Left ventricle myocardium inferior (tissue), 1 donor: ENCODE measurements at regions not wholly inside any gene's neighbourhood (a gene's known extent, or its start where the extent isn't known, plus 50 kb on each side); places are given as distances from the start of the nearest gene placed in this dataset.
A peak's percentile ranks its signal among the peaks of the same experiment; 100 is the strongest.

Experiments used
- DNase-seq: peaks from one replicate; pipeline ENCODE4 v3.0.0-alpha.2; 2020
- H3K27ac ChIP-seq: fragments of 200-600 bp; replicated peaks from 2 replicates; pipeline ENCODE4 v1.8.0; 2021
- H3K27me3 ChIP-seq: fragments of 200-600 bp; 2 replicates; pipeline ENCODE4 v1.8.0; 2021; ENCODE audit warnings: low read depth
- H3K36me3 ChIP-seq: fragments of 200-600 bp; 2 replicates; pipeline ENCODE4 v1.8.0; 2021
- H3K4me1 ChIP-seq: fragments of 200-600 bp; 2 replicates; pipeline ENCODE4 v1.8.0; 2021
- H3K4me3 ChIP-seq: fragments of 200-600 bp; 2 replicates; pipeline ENCODE4 v1.8.0; 2021; ENCODE audit warnings: mild to moderate bottlenecking, moderate library complexity
- H3K9me3 ChIP-seq: fragments of 200-600 bp; replicated peaks from 2 replicates; pipeline ENCODE4 v1.8.0; 2021
- intact Hi-C: fragments of 100-400 bp; cut with micrococcal nuclease; formaldehyde crosslinking; loops from one replicate; pipeline ENCODE4 v1.11.0; 2022
- TF ChIP-seq, protein P1 (sequence below): fragments of 200-600 bp; IDR thresholded peaks from 2 replicates; pipeline ENCODE4 v1.8.0; 2021; ENCODE audit warnings: antibody characterized with exemption, mild to moderate bottlenecking, borderline replicate concordance
- donor health status: DM: no; HTN: yes; CAD: no; lungs with severe emphysema.

DNA sequence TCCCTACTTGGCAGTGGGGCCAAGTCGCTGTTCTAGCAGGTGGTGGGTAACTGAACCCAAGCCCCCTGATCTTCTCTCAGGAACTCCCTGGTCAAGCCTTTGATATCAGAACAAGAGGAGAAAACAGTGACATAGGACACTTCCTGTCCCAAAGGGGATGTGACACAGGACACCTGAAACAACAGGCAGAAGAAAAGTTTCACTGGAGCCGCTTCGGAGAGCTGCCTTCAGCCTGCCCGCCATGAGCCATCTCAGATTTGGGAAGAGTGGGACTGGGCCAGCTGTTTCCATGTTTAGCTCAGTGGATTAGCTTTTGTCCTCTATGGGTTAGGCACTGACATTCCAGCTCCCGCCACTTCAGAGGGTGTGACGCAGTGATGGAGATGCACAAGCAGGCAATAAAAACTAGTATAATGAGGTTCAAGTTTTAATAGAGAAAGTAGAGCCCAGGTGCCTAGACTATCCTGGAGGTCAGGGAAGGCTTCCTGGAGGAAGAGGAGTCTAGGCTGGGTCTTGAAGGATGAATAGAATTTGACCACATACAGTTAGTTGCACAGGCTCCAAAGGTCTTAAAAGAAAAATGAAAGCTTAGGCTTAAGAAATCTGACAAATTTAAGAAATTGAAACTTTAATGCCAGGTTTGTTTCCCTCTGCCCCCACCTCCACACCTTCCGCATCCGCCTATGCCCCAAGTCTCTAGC is 104.1 kb upstream of the SPRY4 start:
- no peak overlapping the region for H3K4me3 ChIP-seq
- H3K27me3 ChIP-seq = peaks cover 5% of the 10 kb centered on the region
- intact Hi-C loops = no loop called here
- H3K9me3 ChIP-seq = no peaks in the 10 kb centered on the region
- peaks cover 68% of the 10 kb centered on the region for H3K4me1 ChIP-seq
- H3K27ac ChIP-seq = peak overlapping the region; percentile 48
- H3K36me3 ChIP-seq = no peaks in the 10 kb centered on the region
- TF ChIP-seq, protein P1, sequence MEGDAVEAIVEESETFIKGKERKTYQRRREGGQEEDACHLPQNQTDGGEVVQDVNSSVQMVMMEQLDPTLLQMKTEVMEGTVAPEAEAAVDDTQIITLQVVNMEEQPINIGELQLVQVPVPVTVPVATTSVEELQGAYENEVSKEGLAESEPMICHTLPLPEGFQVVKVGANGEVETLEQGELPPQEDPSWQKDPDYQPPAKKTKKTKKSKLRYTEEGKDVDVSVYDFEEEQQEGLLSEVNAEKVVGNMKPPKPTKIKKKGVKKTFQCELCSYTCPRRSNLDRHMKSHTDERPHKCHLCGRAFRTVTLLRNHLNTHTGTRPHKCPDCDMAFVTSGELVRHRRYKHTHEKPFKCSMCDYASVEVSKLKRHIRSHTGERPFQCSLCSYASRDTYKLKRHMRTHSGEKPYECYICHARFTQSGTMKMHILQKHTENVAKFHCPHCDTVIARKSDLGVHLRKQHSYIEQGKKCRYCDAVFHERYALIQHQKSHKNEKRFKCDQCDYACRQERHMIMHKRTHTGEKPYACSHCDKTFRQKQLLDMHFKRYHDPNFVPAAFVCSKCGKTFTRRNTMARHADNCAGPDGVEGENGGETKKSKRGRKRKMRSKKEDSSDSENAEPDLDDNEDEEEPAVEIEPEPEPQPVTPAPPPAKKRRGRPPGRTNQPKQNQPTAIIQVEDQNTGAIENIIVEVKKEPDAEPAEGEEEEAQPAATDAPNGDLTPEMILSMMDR = no peak
- DNase-seq = no peak

DNA sequence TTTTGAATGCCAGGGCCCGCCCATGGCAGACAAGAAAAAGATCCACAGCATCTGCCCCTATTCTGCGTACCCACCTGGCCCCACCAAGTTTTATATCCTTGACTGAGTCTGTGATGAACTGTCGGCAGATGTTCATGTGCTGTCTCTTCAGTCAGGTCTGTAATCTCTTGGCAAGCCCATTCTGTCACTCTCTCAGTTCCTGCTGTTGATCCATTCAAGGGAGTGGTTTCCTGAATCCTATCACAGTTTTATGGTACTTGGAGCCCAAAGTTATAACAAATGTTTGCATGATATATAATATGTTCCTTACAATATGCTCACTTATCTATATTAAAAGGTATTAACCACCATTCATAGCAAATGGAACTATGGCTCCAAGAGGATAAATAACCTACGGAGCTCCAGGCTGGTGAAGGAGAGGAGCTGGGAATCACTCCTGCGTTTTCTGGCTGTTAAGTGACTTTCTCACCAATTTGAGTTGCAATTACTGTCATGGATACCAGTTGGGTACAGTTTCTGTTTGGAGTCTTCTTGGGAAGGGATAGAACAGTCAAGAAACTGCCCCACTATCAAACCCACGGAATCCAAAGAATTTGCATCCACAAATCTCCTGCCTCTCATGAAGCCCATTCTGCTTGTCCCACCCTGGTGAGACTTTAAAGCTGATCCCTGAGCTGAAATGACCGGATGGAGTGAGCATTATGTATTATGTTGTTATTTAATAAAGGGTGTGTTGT is 103.4 kb upstream of the SPRY4 start:
- peak overlapping the region; percentile 82 for H3K27ac ChIP-seq
- DNase-seq = no peak
- peaks cover 61% of the 10 kb centered on the region for H3K4me1 ChIP-seq
- intact Hi-C loops = no loop called here
- H3K27me3 ChIP-seq = peaks cover 4% of the 10 kb centered on the region
- no peaks in the 10 kb centered on the region for H3K36me3 ChIP-seq
- H3K4me3 ChIP-seq = no peak overlapping the region
- no peaks in the 10 kb centered on the region for H3K9me3 ChIP-seq
- TF ChIP-seq, protein P1 = no peak

DNA sequence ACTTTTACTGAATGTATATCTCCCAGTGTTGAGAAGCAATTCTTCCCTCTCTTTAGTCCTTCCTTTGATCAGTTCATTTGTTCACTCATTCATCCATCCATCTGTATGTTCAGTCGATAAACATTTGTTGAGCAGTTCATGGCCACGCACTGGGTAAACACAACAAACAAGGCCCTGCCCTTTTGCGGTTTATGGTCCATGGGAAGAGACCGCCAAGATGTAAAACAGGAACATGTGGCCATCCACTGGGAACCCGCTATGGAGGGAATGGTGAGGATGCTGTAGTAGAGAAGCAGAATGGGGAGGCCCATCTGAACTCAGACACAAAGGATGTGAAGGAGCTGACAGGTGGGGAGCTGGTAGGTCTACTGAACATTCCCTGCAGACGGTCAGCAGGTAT is 102.7 kb upstream of the SPRY4 start:
- TF ChIP-seq, protein P1 = no peak
- H3K27ac ChIP-seq = peak overlapping the region; percentile 82
- no peaks in the 10 kb centered on the region for H3K36me3 ChIP-seq
- intact Hi-C loops = no loop called here
- no peak for DNase-seq
- no peak overlapping the region for H3K4me3 ChIP-seq
- H3K4me1 ChIP-seq = peaks cover 54% of the 10 kb centered on the region
- H3K27me3 ChIP-seq = no peaks in the 10 kb centered on the region
- H3K9me3 ChIP-seq = no peaks in the 10 kb centered on the region

DNA sequence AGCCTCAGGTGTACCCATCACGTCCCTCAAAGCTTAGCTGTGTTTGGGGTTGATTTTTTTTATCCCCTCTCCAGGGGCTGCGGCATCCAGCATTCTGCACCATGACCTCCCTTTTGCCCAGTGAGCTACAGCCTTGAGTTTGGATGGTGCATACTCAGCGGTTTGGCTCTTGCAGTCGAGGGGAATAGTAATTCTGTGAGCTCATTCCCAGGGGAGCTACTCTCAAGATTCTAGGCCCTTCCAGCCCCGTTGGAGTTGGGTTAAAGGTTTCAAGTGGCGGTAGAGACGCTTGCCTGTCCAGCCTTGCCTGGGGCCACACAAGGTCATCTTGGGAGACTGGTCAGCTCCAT is 102.2 kb upstream of the SPRY4 start:
- no peak for DNase-seq
- intact Hi-C loops = no loop called here

DNA sequence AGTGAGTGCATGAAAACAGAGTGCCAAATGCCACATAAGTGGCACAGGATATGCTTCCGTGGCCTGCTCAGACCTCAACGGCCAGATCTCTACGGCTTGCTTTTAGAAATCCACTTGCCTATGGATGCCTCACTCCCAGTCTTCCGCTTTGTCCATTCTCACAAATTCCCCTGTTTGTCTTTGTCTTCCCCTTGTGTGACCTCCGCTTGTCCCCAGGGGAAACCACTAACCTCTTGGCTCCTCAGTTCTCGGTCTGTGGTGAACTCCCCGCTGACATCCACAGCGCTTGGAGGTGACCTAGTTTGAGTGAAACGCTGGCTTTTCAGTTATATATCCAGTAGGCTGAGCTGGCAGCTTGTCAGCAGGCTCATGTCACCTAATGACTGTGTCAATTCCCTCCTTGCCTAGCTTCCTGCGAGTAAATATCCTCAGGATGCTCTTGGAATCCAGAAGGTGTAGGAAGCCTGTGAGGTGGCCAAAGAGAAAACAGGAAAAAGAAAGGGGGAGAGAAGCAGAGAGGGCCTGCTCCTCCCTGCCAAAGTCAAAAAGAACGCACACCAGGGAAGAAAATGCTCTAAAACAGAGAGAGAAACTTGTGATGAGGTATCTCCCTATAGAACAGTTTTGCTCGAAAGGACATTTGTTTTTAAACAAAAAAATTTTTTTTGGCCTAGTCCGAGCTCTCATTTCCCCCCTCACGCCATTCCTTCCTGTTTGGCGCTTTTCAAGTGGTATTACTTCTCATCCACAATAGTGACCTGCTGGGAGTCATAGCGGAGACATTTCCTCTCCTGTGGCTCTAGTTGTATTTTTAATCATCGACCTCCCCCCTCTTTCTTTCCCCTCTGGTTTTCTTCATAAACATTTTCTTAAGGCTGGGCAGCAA is 101.6 kb upstream of the SPRY4 start:
- peak overlapping the region; percentile 82 for H3K27ac ChIP-seq
- intact Hi-C loops = no loop called here
- no peaks in the 10 kb centered on the region for H3K27me3 ChIP-seq
- no peaks in the 10 kb centered on the region for H3K36me3 ChIP-seq
- DNase-seq = peak; percentile 62
- no peaks in the 10 kb centered on the region for H3K9me3 ChIP-seq
- peaks cover 50% of the 10 kb centered on the region for H3K4me1 ChIP-seq
- TF ChIP-seq, protein P1 = no peak
- peak overlapping the region; percentile 26 for H3K4me3 ChIP-seq

More for the DNA sequence above, 102.2 kb upstream of the SPRY4 start:
- TF ChIP-seq, protein P1 = no peak
- Histone ChIP-seq H3K4me3 (no peak overlapping the region), H3K36me3 (no peaks in the 10 kb centered on the region), H3K4me1 (peaks cover 50% of the 10 kb centered on the region), H3K9me3 (no peaks in the 10 kb centered on the region), H3K27me3 (no peaks in the 10 kb centered on the region), H3K27ac (peak overlapping the region; percentile 82)
